Panc1 (cell line): ENCODE measurements at regions not wholly inside any gene's neighbourhood (a gene's known extent, or its start where the extent isn't known, plus 50 kb on each side); places are given as distances from the start of the nearest gene placed in this dataset.
"Not testable (repeated sequence)": the region's sequence is repeated elsewhere in the genome, so short reads cannot be mapped to it uniquely, and the experiment has no call there.

Experiments used
- CTCF ChIP-seq: fragments of 450-650 bp; IDR thresholded peaks from 2 replicates; pipeline ENCODE4 v1.5.1; 2017; ENCODE audit warnings: mild to moderate bottlenecking
- TCF7L2 ChIP-seq: IDR thresholded peaks from 2 replicates; pipeline ENCODE4 v1.6.1; 2011; ENCODE audit warnings: mild to moderate bottlenecking, low read depth, low read length, inconsistent platforms

DNA sequence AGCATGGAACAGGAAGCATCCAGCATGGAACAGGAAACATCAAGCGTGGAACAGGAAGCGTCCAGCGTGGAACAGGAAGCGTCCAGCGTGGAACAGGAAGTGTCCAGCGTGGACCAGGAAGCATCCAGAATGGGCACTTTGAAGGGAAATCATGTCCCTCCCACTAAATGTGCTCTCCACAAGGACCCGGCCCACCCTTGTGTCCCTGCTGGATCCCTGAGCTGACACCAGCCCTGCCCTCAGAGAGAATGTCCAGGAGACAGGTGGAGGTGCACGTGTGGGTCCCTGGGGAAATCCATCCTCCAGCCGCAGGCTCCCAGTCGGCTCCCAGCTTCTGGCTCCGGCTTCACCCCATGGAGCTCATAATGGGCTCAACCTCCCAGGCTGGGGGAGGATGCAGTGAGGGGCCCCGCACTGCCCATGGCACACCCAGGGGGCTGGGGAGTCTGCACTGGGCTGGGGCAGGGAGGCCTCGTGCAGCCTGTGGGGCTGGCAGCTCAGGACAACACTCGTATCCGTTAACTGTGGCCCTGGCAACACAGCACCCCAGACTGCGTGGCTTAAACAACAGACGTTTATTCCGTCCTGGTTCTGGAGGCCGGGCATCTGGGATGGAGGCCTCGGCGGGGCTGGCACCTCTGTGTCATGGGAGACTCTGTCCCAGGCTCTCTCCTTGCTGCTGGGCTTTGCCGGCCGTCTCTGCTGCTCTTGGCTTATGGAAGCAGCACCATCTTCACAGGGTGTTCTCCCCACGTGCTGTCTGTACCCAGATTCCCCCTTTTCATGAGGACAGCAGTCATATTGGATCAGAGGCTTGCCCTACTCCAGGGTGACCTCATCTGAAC, 104.8 kb downstream of the TMEM121 start:
- not testable (repeated sequence) for TF ChIP-seq CTCF, TCF7L2
